ENCODE measurements at regions not wholly inside any gene's neighbourhood (a gene's known extent, or its start where the extent isn't known, plus 50 kb on each side); places are given as distances from the start of the nearest gene placed in this dataset.

DNA sequence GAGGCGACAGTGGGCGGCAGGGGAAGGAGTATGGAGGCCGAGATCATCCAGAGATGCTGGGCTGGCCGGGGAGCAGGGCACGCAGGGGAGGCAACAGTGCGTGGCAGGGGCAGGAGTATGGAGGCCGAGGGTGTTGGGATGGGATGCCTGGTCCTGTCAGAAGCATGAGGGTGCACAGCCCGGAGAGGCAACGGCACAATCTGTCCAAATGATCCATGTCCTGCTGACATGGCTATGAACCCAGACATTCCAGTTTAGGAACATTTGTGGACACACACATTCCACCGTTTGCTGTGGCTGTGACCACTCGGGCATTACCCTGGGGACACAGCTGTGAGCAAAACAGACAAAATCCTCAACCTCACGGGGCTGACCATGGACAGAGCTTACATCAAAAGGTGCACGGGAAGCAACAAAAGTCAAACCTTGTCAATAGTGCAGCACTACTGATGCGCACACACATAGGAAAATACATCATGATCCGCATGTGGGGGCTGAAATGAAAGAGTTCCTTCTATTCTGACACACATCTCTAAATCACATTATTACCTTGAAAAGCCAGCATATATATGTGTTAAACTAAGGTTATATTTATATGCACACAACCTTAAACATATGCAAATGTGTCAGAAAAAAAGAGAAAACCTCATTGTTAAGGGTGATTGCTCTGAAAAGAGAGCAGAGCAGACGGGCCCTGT, 144.0 kb upstream of the GPC1 start:
- no peak for DNase-seq (ENCODE audit: low read depth)
- TF ChIP-seq, protein P1, sequence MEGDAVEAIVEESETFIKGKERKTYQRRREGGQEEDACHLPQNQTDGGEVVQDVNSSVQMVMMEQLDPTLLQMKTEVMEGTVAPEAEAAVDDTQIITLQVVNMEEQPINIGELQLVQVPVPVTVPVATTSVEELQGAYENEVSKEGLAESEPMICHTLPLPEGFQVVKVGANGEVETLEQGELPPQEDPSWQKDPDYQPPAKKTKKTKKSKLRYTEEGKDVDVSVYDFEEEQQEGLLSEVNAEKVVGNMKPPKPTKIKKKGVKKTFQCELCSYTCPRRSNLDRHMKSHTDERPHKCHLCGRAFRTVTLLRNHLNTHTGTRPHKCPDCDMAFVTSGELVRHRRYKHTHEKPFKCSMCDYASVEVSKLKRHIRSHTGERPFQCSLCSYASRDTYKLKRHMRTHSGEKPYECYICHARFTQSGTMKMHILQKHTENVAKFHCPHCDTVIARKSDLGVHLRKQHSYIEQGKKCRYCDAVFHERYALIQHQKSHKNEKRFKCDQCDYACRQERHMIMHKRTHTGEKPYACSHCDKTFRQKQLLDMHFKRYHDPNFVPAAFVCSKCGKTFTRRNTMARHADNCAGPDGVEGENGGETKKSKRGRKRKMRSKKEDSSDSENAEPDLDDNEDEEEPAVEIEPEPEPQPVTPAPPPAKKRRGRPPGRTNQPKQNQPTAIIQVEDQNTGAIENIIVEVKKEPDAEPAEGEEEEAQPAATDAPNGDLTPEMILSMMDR (conservative IDR thresholded peaks at IDR 0.05; ENCODE audit: control insufficient read depth, insufficient read depth, low read depth, low read length), result no peak
- no peak overlapping the region for H3K4me3 ChIP-seq (ENCODE audit: control insufficient read depth, low read depth, low read length)

DNA sequence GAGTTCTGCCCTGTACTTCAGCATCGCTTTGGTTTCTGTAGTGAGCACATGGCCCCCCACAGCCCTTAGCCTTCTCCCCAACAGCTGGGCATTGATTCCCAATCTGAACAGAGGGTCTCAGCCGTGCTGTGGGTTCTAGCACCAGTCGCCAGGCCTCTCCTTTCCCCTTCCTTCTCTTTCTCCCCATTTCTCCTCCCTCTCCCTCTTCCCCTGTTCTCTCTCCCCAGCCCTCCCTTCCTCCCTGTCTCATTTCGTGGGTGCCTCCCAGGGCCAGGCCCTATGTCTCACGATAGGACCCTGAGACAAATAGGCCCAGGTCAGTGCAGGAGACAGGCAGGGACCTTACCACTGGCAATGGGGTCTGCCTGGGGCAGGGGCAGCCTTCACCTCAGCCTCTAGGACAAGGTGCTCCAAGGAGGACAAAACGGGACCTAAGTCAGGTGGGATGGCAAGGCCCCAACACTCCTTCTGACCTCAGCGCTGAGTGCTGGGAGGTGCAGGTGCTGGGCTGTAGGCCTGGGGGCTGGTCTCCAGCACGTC, 143.4 kb upstream of the GPC1 start:
- TF ChIP-seq, protein P1 (conservative IDR thresholded peaks at IDR 0.05; ENCODE audit: control insufficient read depth, insufficient read depth, low read depth, low read length), result no peak
- H3K4me3 ChIP-seq (ENCODE audit: control insufficient read depth, low read depth, low read length), result no peak overlapping the region
- DNase-seq (ENCODE audit: low read depth), result no peak

DNA sequence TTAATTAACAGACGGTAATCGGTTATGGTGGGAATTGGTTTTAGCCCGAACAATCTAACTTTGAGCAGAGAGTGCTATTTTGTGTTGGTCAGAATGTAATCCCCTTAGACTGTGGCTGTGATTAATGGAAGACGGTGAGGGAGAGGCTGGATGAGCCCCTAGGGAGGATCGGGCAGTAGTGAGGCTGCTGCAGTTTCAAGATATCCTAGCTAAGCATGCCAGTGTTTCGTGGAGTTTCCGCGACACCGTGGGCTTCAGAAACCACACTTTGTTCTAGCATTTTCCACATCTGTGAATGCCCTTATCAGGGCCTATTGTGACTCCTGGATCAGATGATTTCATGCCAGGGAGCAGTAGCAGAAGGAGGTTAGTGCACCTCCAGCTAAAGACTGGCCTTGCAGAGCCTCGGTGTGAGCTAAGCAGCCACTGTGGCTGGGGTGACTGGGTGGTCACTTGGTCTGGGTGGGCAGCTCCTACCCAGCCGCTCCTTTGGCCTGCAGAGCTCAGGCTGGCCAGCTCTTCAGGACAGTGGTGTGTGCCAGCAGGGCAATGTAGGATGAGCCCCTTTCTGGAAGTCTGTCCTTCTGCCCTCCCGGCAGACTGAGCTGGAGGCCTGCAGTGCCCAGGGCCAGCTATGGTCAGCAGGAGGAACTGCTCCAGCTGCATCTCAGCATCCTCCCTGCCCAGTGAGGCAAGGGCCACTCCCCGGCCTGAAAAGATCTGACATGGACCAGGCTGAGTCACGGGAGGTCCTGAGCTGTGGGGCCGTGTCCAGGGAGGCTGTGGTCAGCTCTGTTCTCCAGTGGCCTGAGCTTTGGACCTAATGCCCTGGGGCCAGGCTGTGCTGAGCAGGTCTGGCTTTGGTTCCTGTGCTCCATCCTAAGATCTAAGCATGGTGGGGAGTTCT, 142.6 kb upstream of the GPC1 start:
- TF ChIP-seq, protein P1 (conservative IDR thresholded peaks at IDR 0.05; ENCODE audit: control insufficient read depth, insufficient read depth, low read depth, low read length), result no peak
- no peak for DNase-seq (ENCODE audit: low read depth)
- no peak overlapping the region for H3K4me3 ChIP-seq (ENCODE audit: control insufficient read depth, low read depth, low read length)

DNA sequence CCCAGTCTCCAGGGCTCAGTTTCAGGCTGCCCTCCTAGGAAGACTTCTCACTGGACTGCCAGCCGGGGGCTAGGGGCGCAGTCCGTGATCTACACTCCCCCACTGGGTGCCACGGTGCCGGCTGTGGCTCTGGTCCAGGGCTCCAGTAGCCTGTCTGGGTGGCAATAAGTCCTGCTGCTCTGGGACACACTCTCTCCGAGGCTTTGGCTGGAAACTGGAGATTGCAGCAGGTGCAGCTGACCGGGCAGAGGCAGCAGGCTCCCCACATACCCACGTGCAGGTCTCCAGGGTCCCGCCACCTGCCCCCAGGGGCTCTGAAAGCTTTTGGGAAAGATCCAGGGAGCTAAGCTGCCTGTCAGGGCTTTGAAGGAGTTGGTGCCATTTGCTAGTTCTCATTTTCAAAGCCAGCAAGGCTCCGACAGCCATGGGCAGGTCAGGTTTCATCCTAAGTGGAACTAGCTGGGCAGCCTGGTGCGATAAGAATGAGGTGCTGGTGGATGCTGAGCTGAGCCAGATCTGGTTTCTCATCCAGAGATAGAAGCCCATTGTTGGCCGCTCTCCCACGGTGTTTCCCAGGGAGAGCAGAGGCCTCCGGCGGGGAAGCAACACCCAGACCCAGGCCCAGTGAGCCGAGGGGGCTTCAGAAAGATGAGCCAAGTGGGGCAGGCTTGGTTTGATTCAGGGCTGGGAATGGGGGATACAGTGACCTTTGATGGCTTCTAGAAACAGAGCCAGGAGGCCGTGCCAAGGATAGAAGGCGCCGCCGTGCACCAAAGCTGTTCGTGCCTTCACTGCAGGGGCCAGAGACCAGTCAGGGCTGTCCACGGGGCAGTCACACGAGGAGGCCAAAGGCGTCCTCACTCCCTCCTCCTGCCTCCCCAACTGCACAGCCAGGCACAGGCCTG, 141.7 kb upstream of the GPC1 start:
- H3K4me3 ChIP-seq (ENCODE audit: control insufficient read depth, low read depth, low read length), result no peak overlapping the region
- no peak for DNase-seq (ENCODE audit: low read depth)
- TF ChIP-seq, protein P1 (conservative IDR thresholded peaks at IDR 0.05; ENCODE audit: control insufficient read depth, insufficient read depth, low read depth, low read length), result no peak

DNA sequence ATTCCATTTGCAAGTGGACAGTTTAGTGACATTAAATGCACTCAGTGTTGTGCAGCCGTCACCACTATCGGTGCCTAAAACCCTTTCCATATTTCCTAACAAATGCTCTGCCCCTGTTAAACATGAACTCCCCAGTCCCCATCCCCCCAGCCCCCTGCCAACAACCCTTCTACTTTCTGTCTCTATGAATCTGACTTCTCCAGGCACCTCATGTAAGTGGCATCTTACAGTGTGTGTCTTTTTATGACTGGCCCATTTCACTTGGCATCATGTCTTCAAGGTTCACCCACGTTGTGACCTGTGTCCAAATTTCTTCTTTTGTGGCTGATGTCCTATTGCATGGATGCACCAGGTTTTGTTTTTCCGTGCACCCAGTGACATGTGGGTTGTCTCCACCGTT, 140.9 kb upstream of the GPC1 start:
- TF ChIP-seq, protein P1 (conservative IDR thresholded peaks at IDR 0.05; ENCODE audit: control insufficient read depth, insufficient read depth, low read depth, low read length), result no peak
- no peak for DNase-seq (ENCODE audit: low read depth)
- no peak overlapping the region for H3K4me3 ChIP-seq (ENCODE audit: control insufficient read depth, low read depth, low read length)

All from fibroblast of mammary gland (primary cell).